KMS-11 (cell line): ENCODE measurements at regions not wholly inside any gene's neighbourhood (a gene's known extent, or its start where the extent isn't known, plus 50 kb on each side); places are given as distances from the start of the nearest gene placed in this dataset.

ENCODE experiments used
- H2AFZ ChIP-seq: fragments of 200-600 bp; sonication (generic); 2 replicates; pipeline ENCODE4 v1.6.1; 2016; ENCODE audit warnings: antibody characterized with exemption, mixed run types, low read depth
- H3K27ac ChIP-seq: fragments of 200-600 bp; sonication (generic); 2 replicates; pipeline ENCODE4 v1.6.1; 2016; ENCODE audit warnings: mild to moderate bottlenecking, mixed run types
- H3K27me3 ChIP-seq: fragments of 200-600 bp; sonication (generic); 2 replicates; pipeline ENCODE4 v1.6.1; 2017; ENCODE audit warnings: mild to moderate bottlenecking, low read depth, mixed run types, moderate library complexity; ENCODE audit not compliant: insufficient read depth
- H3K36me3 ChIP-seq: fragments of 200-600 bp; sonication (generic); 2 replicates; pipeline ENCODE4 v1.6.1; 2017; ENCODE audit warnings: mild to moderate bottlenecking, mixed run types; ENCODE audit not compliant: insufficient read depth
- H3K4me1 ChIP-seq: fragments of 200-600 bp; sonication (generic); 2 replicates; pipeline ENCODE4 v1.6.1; 2016; ENCODE audit warnings: mild to moderate bottlenecking, low read depth, mixed run types; ENCODE audit not compliant: poor library complexity, severe bottlenecking
- H3K4me2 ChIP-seq: fragments of 200-600 bp; sonication (generic); 2 replicates; pipeline ENCODE4 v1.7.0; 2016; ENCODE audit warnings: mild to moderate bottlenecking, mixed run types
- H3K4me3 ChIP-seq: fragments of 200-600 bp; sonication (generic); IDR thresholded peaks from 2 replicates; pipeline ENCODE4 v1.6.1; 2017; ENCODE audit warnings: low read depth, low read length, mixed read lengths; ENCODE audit not compliant: insufficient read depth
- H3K79me2 ChIP-seq: fragments of 200-600 bp; sonication (generic); 2 replicates; pipeline ENCODE4 v1.6.1; 2016; ENCODE audit warnings: low read depth, mixed run types; ENCODE audit not compliant: insufficient read depth
- H3K9ac ChIP-seq: fragments of 200-600 bp; sonication (generic); 2 replicates; pipeline ENCODE4 v1.6.1; 2016; ENCODE audit warnings: mild to moderate bottlenecking, mixed run types
- H4K20me1 ChIP-seq: fragments of 200-600 bp; sonication (generic); 2 replicates; pipeline ENCODE4 v1.6.1; 2016; ENCODE audit warnings: mild to moderate bottlenecking, mixed run types; ENCODE audit not compliant: insufficient read depth
- CTCF ChIP-seq: fragments of 200-600 bp; sonication (generic); conservative IDR thresholded peaks from 2 replicates; pipeline ENCODE4 v1.6.1; 2017; ENCODE audit warnings: low read depth, mild to moderate bottlenecking, antibody characterized with exemption, low read length, moderate library complexity, mixed read lengths

- Histone ChIP-seq H3K27me3 (no peaks in the 10 kb centered on the region), H3K27ac (no peak overlapping the region), H4K20me1 (no peaks in the 10 kb centered on the region), H3K4me1 (peaks cover 21% of the 10 kb centered on the region), H3K9ac (no peak overlapping the region), H3K79me2 (no peaks in the 10 kb centered on the region), H3K4me3 (no peak overlapping the region), H3K36me3 (no peaks in the 10 kb centered on the region), H2AFZ (no peak overlapping the region), H3K4me2 (no peak overlapping the region)
- TF ChIP-seq CTCF, result no peak
Measured at GRCh38 chr2:65834062-65834461, 401.7 kb upstream of the SPRED2 start.

DNA sequence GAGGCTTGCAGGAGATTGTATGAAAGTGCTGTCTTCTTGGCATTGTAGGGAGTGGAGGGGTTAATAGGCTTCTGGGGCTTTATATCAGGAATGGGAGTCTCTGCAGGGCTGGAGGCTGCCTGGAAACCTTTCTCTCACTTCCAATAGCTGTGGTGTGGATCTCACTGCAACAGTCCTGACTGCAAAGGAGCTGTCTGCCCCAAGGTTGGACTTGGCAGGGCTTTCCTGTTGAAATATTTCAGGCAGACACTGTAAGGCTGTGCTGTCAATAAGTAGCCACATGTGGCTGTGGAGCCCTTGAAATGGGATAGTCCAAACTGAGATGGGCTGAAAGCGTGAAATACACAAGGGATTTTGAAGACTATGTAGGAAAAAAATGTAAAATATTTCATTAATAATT, 399.1 kb upstream of the SPRED2 start:
- Histone ChIP-seq H3K27me3 (no peaks in the 10 kb centered on the region), H3K79me2 (no peaks in the 10 kb centered on the region), H3K4me1 (peaks cover 12% of the 10 kb centered on the region), H3K4me3 (no peak overlapping the region), H4K20me1 (no peaks in the 10 kb centered on the region), H3K4me2 (no peak overlapping the region), H3K27ac (no peak overlapping the region), H2AFZ (no peak overlapping the region), H3K9ac (no peak overlapping the region), H3K36me3 (no peaks in the 10 kb centered on the region)
- TF ChIP-seq CTCF, result no peak

DNA sequence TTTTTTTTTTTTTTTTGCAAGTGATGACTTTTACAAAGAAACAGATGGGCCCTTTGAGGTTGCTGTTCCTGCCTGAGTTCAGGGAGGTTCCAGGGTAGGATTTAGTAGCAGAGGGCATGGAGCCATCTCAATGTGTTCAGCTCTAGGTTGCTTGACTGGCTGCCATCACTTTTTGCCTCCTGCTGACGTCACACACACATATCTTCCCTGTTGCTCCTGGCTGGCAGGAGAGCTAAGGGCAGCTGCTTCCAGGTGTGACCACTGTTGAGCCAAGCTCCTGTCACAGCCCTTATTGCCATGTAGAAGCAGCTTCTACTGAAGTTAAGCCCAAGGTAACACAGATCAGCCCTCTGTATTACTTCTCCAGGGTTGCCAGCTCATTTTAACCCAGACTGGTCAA, 394.2 kb upstream of the SPRED2 start:
- Histone ChIP-seq H3K4me2 (no peak overlapping the region), H3K27me3 (no peaks in the 10 kb centered on the region), H3K36me3 (no peaks in the 10 kb centered on the region), H3K4me1 (no peaks in the 10 kb centered on the region), H4K20me1 (no peaks in the 10 kb centered on the region), H3K9ac (no peak overlapping the region), H3K79me2 (no peaks in the 10 kb centered on the region), H2AFZ (no peak overlapping the region), H3K4me3 (no peak overlapping the region), H3K27ac (no peak overlapping the region)
- TF ChIP-seq CTCF, result no peak

DNA sequence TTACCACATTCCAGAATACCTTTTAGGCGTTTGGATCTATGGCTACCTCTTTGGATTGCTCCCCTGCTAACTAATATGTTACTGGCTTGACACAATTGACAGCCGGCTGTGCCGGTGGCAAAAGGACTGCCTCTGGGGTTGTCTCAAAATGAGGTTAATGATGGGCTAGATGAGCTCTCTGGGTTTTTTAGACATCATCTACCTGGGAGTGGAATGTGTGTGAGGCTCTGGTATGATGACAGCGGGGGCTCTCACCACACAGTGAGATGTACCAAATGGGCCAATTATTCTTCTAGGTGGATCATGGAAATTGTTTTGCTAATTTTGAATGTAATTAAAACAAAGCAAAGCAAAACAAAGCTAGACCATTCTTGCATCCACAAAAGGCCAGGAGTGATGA, 391.1 kb upstream of the SPRED2 start:
- no peak overlapping the region for H3K9ac ChIP-seq
- no peaks in the 10 kb centered on the region for H4K20me1 ChIP-seq
- H3K4me3 ChIP-seq, result no peak overlapping the region
- H2AFZ ChIP-seq, result no peak overlapping the region
- H3K36me3 ChIP-seq, result no peaks in the 10 kb centered on the region
- no peaks in the 10 kb centered on the region for H3K27me3 ChIP-seq
- no peak overlapping the region for H3K27ac ChIP-seq
- no peaks in the 10 kb centered on the region for H3K4me1 ChIP-seq
- no peak overlapping the region for H3K4me2 ChIP-seq
- H3K79me2 ChIP-seq, result no peaks in the 10 kb centered on the region
- no peak for TF ChIP-seq CTCF

- H3K79me2 ChIP-seq, result no peaks in the 10 kb centered on the region
- H3K9ac ChIP-seq, result no peak overlapping the region
- no peaks in the 10 kb centered on the region for H4K20me1 ChIP-seq
- no peak overlapping the region for H2AFZ ChIP-seq
- no peaks in the 10 kb centered on the region for H3K36me3 ChIP-seq
- no peaks in the 10 kb centered on the region for H3K4me1 ChIP-seq
- H3K4me2 ChIP-seq, result no peak overlapping the region
- no peaks in the 10 kb centered on the region for H3K27me3 ChIP-seq
- H3K4me3 ChIP-seq, result no peak overlapping the region
- no peak for TF ChIP-seq CTCF
- no peak overlapping the region for H3K27ac ChIP-seq
Measured at GRCh38 chr2:65820454-65820853, 388.1 kb upstream of the SPRED2 start.
